Sigmoid colon (tissue), 6 donors: ENCODE measurements at regions not wholly inside any gene's neighbourhood (a gene's known extent, or its start where the extent isn't known, plus 50 kb on each side); places are given as distances from the start of the nearest gene placed in this dataset.
"Not testable (repeated sequence)": the region's sequence is repeated elsewhere in the genome, so short reads cannot be mapped to it uniquely, and the experiment has no call there.

Experiments used
- DNase-seq: peaks from one replicate; pipeline ENCODE4 v3.0.0-alpha.2; 2019
- H3K27ac ChIP-seq, 4 donors: fragments of 200-600 bp; sonication (generic); one replicate each; pipeline ENCODE4 v1.5.1; 2016 to 2019; ENCODE audit warnings: mild to moderate bottlenecking in 1 of 4
- H3K27me3 ChIP-seq, 3 donors: fragments of 200-600 bp; sonication (generic); one replicate each; pipeline ENCODE4 v1.5.1; 2019; ENCODE audit warnings: mild to moderate bottlenecking in 1 of 3
- H3K36me3 ChIP-seq, 4 donors: fragments of 200-600 bp; sonication (generic); one replicate each; pipeline ENCODE4 v1.5.1; 2016 to 2019
- H3K4me1 ChIP-seq, 4 donors: fragments of 200-600 bp; sonication (generic); one replicate each; pipeline ENCODE4 v1.5.1; 2017 to 2019
- H3K4me3 ChIP-seq, 4 donors: fragments of 200-600 bp; sonication (generic); one replicate each; pipeline ENCODE4 v1.5.1; 2017 to 2019; ENCODE audit warnings: mild to moderate bottlenecking in 2 of 4, moderate library complexity in 1 of 4
- H3K9me3 ChIP-seq, 4 donors: fragments of 200-600 bp in 3 of 4; sonication (generic) in 3 of 4; one replicate each; pipeline versions ENCODE4 v1.5.1 to v1.6.1; 2013 to 2019
- EP300 ChIP-seq, 4 donors: sonication (generic); formaldehyde crosslinking; IDR thresholded peaks; one replicate each; pipeline ENCODE4 v1.6.1; 2017; ENCODE audit warnings: antibody characterized with exemption in 4 of 4
- POLR2A ChIP-seq, 2 donors: fragments of 450-650 bp; IDR thresholded peaks; one replicate each; pipeline ENCODE4 v1.6.1; 2016; ENCODE audit warnings: antibody characterized with exemption in 2 of 2, mild to moderate bottlenecking in 2 of 2, moderate library complexity in 2 of 2
- POLR2AphosphoS5 ChIP-seq, 4 donors: sonication (generic); formaldehyde crosslinking; IDR thresholded peaks; one replicate each; pipeline ENCODE4 v1.6.1; 2017; ENCODE audit warnings: antibody characterized with exemption in 4 of 4
- WGBS, 2 donors: extraction: QIAGEN DNeasy Blood & Tissue Kit; methylation state at CpG; one replicate each; pipeline ENCODE4 v1.1.7; 2013; 5-methylcytosine and 5-hydroxymethylcytosine counted together
- intact Hi-C: fragments of 100-400 bp; cut with DNase I; formaldehyde crosslinking; loops from one replicate; pipeline ENCODE4 v1.15.1; 2023
- TF ChIP-seq, protein P1 (sequence below), 4 experiments: fragments of 450-650 bp in 3 of 4; fragments of 200-600 bp in 1 of 4; IDR thresholded peaks; one replicate each; pipeline ENCODE4 v1.5.1; 2016 to 2019; ENCODE audit warnings: antibody characterized with exemption in 4 of 4, mild to moderate bottlenecking in 3 of 4, moderate library complexity in 2 of 4
- donor health status: healthy with polysubstance abuse.
- donor health status: healthy.

DNA sequence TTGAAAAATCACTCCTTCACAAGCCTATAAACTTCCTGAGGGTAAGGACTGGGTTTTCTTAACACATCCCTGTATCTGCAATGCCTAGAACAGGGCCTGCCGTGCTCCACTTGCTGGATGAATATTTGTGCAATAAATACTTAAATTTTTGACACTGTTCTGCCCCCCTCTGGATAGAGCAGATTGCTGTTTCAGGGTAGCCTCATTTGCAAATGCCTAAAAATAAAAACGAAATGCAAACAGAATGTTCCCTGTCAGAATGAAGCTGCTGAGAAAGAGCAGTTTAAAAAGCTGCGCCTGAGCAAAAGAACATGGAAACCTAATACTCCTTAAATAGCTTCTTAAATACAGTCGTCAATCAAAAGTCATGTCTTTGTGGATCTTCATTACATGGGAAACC, 385.3 kb downstream of the PRELID2 start:
- TF ChIP-seq, protein P1, sequence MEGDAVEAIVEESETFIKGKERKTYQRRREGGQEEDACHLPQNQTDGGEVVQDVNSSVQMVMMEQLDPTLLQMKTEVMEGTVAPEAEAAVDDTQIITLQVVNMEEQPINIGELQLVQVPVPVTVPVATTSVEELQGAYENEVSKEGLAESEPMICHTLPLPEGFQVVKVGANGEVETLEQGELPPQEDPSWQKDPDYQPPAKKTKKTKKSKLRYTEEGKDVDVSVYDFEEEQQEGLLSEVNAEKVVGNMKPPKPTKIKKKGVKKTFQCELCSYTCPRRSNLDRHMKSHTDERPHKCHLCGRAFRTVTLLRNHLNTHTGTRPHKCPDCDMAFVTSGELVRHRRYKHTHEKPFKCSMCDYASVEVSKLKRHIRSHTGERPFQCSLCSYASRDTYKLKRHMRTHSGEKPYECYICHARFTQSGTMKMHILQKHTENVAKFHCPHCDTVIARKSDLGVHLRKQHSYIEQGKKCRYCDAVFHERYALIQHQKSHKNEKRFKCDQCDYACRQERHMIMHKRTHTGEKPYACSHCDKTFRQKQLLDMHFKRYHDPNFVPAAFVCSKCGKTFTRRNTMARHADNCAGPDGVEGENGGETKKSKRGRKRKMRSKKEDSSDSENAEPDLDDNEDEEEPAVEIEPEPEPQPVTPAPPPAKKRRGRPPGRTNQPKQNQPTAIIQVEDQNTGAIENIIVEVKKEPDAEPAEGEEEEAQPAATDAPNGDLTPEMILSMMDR (IDR thresholded peaks at IDR 0.05), result no peak

DNA sequence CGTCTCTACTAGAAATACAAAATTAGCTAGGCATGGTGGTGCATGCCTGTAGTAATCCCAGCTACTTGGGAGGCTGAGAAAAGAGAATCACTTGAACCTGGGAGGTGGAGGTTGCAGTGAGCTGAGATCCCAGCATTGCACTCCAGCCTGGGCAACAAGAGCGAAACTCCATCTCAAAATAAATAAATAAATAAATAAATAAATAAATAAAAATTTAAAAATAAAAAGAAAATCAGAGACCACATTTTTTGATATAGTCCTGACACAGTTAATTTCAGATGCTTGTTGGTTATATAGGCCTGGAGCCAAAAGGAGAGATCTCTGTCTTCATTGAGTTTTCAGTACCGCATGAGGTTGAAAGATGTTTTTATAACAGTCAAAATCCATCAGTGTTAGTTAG, 388.3 kb downstream of the PRELID2 start:
- intact Hi-C loops, H3K9me3 ChIP-seq, H3K27me3 ChIP-seq, DNase-seq, H3K27ac ChIP-seq, H3K36me3 ChIP-seq, H3K4me1 ChIP-seq, H3K4me3 ChIP-seq: not testable (repeated sequence)
- 85 to 87% methylated on average over 3 of the region's 3 CpGs for WGBS, 2 donors

More for the DNA sequence above, 385.3 kb downstream of the PRELID2 start:
- Histone ChIP-seq H3K36me3 (no peaks in the 10 kb centered on the region), H3K27ac (no peak overlapping the region), H3K4me3 (no peak overlapping the region), H3K27me3 (no peaks in the 10 kb centered on the region), H3K9me3 (no peaks in the 10 kb centered on the region), H3K4me1 (no peaks in the 10 kb centered on the region)
- DNase-seq, result no peak
- intact Hi-C loops, result no loop called here
- 79 to 86% methylated on average over 4 of the region's 4 CpGs for WGBS, 2 donors

DNA sequence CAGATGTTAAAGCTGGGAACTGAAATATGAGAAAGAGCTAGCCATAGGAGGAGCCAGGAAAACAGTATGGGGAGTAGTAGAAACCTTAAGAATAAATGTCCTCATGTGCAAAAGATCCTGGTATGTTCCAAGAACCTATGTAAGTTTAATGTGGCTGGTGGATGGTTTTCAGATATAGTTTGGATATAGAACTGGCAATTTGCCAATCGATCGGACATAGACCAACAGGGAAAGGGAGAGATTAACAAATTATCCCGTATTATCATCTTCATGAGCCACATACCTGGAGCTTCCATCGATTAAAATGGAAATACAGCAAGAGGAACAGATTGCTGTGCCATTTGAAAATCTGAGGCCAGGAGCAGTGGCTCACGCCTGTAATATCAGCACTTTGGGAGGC, 388.7 kb downstream of the PRELID2 start:
- Histone ChIP-seq H3K4me1 (no peaks in the 10 kb centered on the region), H3K9me3 (no peaks in the 10 kb centered on the region), H3K27ac (no peak overlapping the region), H3K4me3 (no peak overlapping the region), H3K36me3 (no peaks in the 10 kb centered on the region), H3K27me3 (no peaks in the 10 kb centered on the region)
- WGBS, 2 donors, result 93 to 96% methylated on average over 5 of the region's 5 CpGs
- TF ChIP-seq POLR2A (IDR thresholded peaks at IDR 0.05), result no peak
- no peak for TF ChIP-seq EP300 (IDR thresholded peaks at IDR 0.05)
- TF ChIP-seq POLR2AphosphoS5 (IDR thresholded peaks at IDR 0.05), result no peak
- TF ChIP-seq, protein P1 (IDR thresholded peaks at IDR 0.05), result no peak
- intact Hi-C loops, result no loop called here
- no peak for DNase-seq

DNA sequence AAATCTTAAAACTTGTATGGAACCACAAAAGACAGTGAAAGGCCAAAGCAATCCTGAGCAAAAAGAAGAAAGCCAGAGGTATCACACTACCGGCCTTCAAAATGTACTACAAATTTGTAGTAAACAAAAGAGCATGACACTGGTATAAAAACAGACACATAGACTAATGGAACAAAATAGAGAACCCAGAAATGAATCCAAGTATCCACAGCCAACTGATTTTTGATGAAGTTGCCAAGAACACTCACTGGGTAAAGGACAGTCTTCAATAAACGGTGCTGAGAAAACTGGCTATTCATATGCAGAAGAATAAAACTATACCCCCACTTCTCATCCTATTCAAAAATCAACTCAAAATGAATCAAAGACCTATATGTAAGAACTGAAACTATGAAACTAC, 390.1 kb downstream of the PRELID2 start:
- Histone ChIP-seq H3K36me3 (no peaks in the 10 kb centered on the region), H3K27ac (no peak overlapping the region), H3K4me1 (no peaks in the 10 kb centered on the region), H3K27me3 (no peaks in the 10 kb centered on the region), H3K4me3 (no peak overlapping the region), H3K9me3 (no peaks in the 10 kb centered on the region)
- intact Hi-C loops, result no loop called here
- no peak for DNase-seq
- TF ChIP-seq EP300 (IDR thresholded peaks at IDR 0.05) (no peak), POLR2A (IDR thresholded peaks at IDR 0.05) (no peak), POLR2AphosphoS5 (IDR thresholded peaks at IDR 0.05) (no peak)
- 92 to 93% methylated on average over 2 of the region's 2 CpGs for WGBS, 2 donors

DNA sequence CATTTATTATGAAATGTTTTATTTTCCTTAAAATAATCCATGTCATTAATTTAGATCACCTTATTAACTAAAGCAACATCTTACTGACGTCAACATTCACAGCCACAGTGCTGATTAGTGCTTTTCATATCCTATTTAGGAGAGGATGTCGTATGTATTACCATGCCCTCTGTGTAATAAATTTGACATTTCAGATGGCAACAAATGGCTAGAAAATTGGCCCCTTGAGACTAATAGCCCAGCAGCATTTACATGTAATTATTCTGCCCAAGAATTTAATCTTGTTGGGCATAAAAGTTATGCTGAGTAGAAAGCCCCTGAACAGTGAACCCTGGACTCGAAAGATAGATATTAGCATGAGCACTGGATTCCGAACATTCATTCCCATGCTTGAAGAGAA, 391.2 kb downstream of the PRELID2 start:
- 89 to 96% methylated on average over 4 of the region's 4 CpGs for WGBS, 2 donors
- no peak overlapping the region for H3K4me3 ChIP-seq
- H3K4me1 ChIP-seq, result no peaks in the 10 kb centered on the region
- H3K36me3 ChIP-seq, result no peaks in the 10 kb centered on the region
- no peak overlapping the region for H3K27ac ChIP-seq
- no peak for DNase-seq
- no peaks in the 10 kb centered on the region for H3K9me3 ChIP-seq
- no peak for TF ChIP-seq POLR2A (IDR thresholded peaks at IDR 0.05)
- TF ChIP-seq, protein P1 (IDR thresholded peaks at IDR 0.05), result no peak
- TF ChIP-seq EP300 (IDR thresholded peaks at IDR 0.05), result no peak
- no peak for TF ChIP-seq POLR2AphosphoS5 (IDR thresholded peaks at IDR 0.05)
- intact Hi-C loops, result no loop called here
- no peaks in the 10 kb centered on the region for H3K27me3 ChIP-seq

DNA sequence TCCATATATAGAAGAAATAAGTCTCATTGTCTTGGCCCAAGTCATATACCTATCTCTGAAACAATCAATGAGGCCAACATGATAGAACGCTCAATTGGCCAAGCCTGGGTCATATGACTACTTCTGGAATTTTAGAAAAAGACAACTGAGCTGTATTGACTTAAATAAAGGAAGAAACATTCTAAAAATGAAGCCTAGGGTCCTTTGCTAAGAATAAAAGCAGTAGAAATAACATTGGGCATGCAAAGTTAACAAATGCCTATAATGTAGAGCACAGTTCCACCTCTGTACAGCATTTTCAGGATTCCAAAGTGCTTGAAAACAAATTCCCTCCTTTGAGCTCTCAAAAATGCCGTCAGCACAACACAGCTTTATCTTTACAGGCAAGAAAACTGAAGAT, 391.8 kb downstream of the PRELID2 start:
- H3K4me1 ChIP-seq, result no peaks in the 10 kb centered on the region
- H3K27ac ChIP-seq, result no peak overlapping the region
- no peak for DNase-seq
- no peaks in the 10 kb centered on the region for H3K27me3 ChIP-seq
- 88 to 95% methylated on average over 2 of the region's 2 CpGs for WGBS, 2 donors
- intact Hi-C loops, result no loop called here
- H3K4me3 ChIP-seq, result no peak overlapping the region
- H3K9me3 ChIP-seq, result no peaks in the 10 kb centered on the region
- H3K36me3 ChIP-seq, result no peaks in the 10 kb centered on the region
- TF ChIP-seq POLR2AphosphoS5 (IDR thresholded peaks at IDR 0.05) (no peak), EP300 (IDR thresholded peaks at IDR 0.05) (no peak), POLR2A (IDR thresholded peaks at IDR 0.05) (no peak)
- TF ChIP-seq, protein P1 (IDR thresholded peaks at IDR 0.05), result no peak

DNA sequence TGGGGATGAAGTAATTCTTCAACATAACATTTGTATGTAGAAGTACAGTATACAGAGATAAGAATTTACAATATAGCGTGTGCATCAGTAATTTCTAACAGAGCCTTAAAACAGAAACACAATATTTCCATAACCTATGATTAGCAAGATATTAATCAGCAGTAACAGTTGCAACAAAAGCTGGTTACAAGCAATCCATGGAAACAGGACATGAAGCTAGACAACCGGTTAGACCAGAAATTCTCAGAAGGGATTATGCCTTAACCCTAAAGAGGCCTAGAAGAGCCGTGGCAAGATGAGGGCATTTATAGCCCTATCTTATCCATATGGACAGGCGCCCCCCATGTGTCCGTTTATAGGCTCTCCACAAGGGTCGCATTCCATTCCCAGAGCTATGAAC, 392.5 kb downstream of the PRELID2 start:
- H3K27ac ChIP-seq, H3K4me1 ChIP-seq, DNase-seq, H3K27me3 ChIP-seq, H3K4me3 ChIP-seq, intact Hi-C loops, H3K9me3 ChIP-seq, H3K36me3 ChIP-seq: not testable (repeated sequence)
- WGBS, 2 donors, result 86 to 89% methylated on average over 6 of the region's 6 CpGs
